HG02970 (cell line): ENCODE measurements at regions not wholly inside any gene's neighbourhood (a gene's known extent, or its start where the extent isn't known, plus 50 kb on each side); places are given as distances from the start of the nearest gene placed in this dataset.
"Not testable (repeated sequence)": the region's sequence is repeated elsewhere in the genome, so short reads cannot be mapped to it uniquely, and the experiment has no call there.

Source experiments
- ATAC-seq: cut with Tn5 transposase; IDR thresholded peaks from one replicate; pipeline ENCODE4 v1.9.1; 2021; ENCODE audit warnings: mild to moderate bottlenecking, moderate library complexity, moderate number of reproducible peaks; ENCODE audit not compliant: unreplicated experiment, low FRiP score

DNA sequence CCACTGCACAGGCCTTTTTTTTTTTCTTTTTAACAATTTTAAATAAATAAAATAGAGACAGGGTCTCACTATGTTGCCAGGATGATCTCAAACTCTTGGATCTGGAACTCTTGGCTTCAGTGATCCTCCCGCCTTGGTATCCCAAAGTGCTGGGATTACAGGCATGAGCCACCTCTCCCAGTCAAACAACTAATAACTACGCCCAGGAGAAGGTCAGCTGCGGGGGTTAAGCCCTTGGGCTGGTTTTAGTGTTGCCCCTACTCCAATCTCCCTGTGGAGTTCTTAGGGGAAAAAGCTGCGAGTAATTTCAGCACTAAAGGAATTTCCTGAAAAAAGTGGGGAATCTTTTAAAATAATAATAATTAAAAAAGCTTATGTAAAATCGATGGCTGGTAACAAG lies 96.4 kb upstream of the XPO1 start:
- no peak for ATAC-seq

DNA sequence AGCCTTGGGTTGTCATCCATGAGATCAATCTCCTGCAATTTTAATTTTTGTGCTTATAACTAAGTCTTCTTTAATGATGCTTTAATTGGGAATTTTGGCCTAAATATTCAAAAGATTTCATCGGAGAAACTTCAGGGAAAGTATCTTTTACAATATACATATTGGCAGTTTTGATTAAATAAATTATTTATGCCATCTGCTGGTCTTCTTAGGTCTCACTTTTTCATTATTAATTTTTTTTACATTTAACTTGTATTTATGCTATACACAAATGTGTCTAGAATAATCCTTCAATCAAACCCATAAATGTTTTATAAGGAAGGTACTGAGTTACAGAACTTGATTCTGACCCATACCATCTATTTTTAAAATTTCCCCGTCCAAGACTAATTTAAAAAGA lies 95.1 kb upstream of the XPO1 start:
- ATAC-seq = no peak

DNA sequence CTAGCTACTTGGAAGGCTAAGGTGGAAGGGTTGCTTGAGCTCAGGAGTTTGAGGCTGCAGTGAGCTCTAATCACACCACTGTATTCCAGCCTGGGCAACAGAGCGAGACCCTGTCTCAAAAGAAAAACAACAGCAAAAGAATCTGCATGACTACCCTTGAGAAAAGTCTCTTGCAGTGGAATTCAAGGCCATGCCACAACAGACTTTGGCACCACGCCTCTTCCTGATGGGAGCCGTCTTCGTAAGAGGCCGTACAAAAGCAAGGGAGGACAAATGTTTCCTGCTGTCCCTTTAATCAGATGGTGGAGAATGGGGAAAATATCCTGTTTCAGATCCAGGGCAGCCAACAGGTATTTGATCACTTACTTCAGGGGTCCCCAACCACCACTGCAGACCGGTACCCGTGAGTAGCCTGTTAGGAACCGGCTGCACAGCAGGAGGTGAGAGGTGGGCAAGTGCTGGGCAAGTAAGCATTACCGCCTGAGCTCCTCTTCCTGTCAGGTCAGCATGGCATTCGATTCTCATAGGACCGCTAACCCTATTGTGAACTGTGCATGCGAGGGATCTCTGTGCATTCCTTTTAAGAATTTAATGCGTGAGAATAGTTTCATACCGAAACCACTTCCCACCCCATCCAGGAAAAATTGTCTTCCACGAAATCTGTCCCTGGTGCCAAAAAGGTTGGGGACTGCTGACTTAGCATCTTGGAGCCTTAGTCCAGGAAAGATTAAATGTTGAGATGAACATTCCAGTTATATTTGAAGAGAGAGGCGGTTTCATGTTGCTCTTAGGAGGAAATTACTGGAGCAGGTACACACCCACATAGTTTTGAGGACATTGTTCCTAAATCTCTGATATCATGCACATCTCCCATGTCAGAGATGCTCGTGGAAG lies 94.4 kb upstream of the XPO1 start:
- no peak for ATAC-seq

DNA sequence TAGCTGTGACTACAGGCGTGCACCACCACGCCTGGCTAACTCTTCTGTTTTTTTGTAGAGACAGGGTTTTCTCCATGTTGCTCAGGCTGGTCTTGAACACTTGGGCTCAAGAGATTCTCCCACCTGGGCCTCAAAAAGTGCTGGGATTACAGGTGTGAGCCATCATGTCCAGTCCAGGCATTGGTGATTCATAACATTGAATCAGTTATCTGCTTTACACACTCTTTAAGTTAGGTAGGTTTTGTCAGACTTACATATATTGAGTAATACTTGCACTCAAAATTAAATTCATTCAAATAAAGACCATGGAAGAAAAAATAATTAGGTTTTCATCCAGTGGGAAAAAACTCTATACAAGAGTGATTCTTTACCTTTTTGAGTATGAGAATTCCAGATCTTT lies 93.2 kb upstream of the XPO1 start:
- ATAC-seq = no peak

DNA sequence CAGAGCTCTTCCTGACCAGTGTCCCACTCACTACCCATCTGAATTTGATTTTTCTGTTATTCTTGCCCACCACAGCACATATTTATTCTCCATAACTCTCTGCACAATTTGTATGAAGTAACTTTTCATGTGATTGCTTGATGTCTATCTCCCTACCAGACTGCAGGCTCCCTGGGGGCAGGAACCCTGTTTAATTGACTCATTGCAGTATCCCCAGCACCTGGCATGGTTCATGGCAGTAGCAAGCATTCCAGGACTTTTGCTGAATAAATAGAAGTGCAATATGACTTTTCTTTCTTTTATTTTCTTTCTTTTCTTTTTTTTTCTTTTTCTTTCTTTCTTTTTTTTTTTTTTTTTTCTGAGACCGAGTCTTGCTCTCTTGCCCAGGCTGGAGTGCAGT lies 88.7 kb upstream of the XPO1 start:
- no peak for ATAC-seq

DNA sequence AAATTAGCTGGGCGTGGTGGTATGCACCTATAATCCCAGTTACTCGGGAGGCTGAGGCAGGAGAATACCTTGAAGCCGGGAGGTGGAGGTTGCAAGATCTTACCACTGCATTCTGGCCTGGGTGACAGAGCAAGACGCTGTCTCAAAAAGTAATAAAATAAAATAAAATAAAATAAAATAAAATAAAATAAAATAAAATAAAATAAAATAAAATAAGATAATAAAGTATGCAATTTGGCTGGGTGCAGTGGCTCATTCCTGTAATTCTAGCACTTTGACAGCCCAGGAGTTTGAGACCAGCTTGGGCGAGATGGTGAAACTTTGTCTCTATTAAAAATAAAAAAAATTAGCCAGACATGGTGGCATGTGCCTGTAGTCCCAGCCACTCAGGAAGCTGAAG lies 85.6 kb upstream of the XPO1 start:
- no peak for ATAC-seq

DNA sequence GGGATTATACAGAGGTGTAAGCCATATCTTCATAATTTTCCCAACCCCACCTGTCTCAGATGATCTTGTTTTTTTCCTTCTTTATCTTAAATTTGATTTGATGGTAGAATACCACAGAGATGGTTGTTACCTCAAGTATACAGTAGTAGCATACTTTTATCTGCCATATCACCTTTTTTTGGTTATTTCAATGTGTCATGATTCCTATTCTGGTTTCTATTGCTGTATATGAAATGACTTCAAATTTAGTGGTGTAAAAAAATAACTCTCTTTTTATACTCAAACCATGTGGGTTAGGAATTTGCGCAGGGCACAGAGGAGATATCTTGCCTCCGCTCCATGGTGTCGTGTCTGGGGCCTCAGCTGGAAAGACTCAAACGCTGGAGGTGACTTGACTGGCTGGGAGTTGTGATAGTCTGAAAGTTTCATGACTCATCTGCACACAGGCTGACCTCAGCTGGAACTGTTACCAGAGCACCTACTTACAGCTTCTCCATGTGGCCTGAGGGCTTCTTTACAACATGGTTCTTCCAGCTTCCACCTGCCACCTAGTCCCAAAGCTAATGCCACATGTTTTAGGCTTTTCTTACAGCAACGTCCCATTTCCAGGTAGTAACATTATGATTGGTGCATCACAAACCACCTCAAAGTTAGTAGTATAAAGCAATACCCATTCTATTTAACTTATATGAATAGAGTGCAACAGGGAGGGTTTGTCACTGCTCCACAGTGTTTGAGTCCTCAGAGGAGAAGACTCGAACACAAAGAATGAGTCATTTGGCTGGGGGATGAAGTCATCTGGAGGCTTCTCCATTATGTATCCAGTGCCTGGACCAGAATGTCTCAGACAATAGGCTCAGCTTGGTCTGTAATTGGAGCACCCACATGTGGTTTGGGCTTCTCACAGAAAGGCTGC lies 82.3 kb upstream of the XPO1 start:
- ATAC-seq = no peak

DNA sequence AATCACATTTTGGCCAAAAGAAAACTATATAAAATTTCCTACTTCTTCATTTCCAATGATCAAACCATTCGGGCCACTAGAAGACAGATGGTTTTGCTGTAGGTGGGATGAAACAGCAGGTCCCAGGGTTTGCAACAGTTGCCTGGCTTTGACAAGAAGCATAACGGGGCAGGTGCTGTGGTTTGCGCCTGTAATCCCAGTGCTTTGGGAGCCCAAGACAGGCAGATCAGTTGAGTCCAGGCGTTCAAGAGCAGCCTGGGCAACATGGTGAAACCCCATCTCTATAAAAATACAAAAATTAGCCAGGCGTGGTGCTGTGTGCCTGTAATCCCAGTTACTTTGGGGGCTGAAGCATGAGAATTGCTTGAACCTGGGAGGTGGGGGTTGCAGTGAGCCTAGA lies 81.4 kb upstream of the XPO1 start:
- ATAC-seq = no peak

DNA sequence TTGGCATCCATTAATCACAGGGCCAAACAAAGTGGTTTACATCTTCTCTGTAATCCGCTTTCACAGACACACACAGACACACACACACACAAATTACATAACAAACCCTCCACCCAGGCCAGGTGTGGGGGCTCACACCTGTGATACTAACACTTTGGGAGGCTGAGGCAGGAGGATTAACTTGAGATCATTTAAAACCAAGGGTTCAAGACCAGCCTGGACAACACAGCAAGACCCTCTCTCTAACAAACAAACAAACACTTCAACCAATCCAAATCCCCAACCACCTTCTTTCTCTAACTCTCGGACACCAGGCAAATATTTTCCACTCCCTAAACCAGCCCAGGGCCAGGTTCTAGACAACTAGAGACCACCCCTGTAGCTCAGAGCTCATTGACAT lies 79.5 kb upstream of the XPO1 start:
- no peak for ATAC-seq

DNA sequence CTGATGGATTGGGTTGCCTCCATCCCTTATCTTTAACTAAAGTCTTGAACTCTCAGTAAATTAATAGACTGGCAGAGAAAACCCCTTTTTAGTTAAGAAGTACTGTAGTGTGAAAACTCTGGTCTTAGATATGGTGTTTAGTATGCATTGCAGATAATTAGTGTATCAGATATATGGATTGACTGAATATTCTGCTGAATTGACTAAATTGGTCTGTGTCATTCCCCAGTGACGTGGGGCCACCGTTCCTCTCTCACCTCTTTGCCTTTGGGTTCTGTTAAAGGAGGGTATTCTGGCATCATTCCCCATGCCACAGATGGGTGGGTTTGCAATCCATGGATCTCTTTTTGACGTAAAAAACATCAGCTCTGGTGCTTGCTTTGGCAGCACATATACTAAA lies 67.1 kb upstream of the XPO1 start:
- ATAC-seq = no peak

DNA sequence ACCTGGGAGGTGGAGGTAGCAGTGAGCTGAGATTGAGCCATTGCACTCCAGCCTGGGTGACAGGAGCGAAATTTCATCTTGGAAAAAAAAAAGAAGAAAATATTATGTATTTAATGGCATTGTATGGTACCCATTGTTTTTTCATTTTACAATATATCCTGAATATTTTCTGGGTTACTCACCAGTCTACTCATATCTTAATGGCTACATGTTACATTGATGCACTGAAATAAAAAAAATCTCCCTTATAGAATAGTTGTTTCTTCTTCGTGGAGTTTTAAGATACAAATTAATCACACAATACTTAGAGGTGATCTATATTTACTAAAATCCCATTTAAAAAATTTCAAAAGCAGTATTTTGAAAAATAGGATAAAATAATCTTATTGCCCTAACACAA lies 66.3 kb upstream of the XPO1 start:
- ATAC-seq = no peak

DNA sequence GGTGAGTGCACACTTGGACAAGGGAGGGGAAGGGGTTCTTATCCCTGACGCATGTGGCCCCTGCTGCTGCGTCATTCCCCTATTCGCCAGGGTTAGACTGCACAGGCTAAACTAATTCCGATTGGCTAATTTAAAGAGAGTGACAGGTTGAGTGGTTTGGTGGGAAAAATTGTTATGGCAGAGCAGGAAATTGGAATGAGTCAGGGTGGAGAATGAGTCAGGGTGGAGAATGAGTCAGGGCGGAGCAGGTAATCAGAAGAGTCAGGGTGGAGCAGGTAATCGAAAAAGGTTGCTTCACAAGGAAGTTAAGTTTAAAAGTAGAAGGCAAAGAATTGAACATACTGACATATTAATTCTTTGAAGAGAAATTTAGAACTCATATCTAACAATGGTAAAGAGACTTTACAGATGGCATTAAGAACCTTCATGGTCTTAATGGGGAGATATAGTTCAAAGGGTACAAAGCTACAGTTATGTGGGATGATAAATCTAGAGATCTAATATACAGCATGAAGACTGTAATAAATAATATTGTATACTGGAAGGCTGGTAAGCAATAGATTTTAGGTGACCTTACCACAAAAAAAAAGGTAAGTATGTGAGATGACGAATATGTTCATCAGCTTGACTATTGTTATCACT lies 60.5 kb upstream of the XPO1 start:
- not testable (repeated sequence) for ATAC-seq

DNA sequence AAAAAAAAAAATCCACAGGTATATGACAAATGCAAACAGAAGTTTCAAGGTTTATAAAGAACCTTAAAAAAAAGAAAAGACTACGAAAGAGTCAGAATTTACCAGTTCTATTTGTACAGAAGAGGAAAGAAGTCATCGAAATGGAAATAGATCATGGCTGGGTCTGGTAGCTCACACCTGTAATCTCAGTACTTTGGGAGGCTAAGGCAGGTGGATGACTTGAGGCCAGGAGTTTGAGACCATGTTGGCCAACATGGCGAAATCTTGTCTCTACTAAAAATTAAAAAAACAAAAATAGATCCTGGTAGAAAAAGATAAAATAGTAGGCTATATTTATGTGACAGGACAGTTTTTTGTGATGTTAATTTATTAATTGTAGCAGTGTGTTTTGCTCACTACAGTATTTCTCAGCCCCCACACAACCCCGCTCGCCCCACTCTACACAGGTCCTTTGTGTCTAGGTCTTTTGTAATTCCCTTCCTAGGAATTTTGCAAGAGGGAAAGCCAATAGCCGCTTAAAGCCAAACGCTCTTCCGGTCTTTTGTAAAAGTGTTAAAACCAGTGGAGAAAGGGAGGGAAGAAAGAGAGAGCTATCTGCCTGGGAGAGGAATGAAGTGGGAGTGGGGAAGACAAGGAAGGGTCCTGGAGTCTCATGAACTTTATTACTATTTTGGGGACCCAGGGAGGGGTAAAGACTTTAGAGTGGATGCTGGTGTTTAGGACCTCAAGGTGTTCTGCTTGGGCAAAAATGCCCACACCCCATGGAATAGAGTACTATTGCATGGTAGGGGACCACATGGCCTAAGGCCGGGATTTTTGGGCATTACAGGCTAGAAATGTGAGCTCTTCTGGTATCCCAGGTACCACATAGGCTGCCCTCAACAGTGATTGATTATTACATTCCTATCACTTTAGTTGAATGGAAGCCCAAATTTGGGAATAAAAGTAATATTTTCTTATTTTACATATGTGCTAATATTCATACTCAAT lies 59.4 kb upstream of the XPO1 start:
- no peak for ATAC-seq

DNA sequence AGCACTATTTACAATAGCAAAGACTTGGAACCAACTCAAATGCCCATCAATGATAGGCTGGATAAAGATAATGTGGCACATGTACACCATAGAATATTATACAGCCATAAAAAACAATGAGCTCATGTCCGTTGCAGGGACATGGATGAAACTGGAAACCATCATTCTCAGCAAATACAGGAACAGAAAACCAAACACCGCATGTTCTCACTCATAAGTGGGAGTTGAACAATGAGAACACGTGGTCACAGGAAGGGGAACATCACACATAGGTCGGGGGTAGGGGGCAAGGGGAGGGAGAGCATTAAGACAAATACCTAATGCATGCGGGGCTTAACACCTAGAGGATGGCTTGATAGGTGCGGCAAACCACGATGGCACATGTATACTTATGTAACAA lies 56.0 kb upstream of the XPO1 start:
- ATAC-seq = not testable (repeated sequence)

DNA sequence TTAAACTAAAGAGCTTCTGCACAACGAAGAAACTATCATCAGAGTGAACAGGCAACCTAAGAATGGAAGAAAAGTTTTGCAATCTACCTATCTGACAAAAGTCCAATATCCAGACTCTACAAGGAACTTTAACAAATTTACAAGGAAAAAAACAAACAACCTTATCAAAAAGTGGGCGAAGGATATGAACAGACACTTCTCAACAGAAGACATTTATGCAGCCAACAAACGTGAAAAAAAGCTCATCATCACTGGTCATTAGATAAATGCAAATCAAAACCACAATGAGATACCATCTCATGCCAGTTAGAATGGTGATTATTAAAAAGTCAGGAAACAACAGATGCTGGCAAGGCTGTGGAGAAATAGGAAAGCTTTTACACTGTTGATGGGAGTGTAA lies 55.5 kb upstream of the XPO1 start:
- ATAC-seq = not testable (repeated sequence)

DNA sequence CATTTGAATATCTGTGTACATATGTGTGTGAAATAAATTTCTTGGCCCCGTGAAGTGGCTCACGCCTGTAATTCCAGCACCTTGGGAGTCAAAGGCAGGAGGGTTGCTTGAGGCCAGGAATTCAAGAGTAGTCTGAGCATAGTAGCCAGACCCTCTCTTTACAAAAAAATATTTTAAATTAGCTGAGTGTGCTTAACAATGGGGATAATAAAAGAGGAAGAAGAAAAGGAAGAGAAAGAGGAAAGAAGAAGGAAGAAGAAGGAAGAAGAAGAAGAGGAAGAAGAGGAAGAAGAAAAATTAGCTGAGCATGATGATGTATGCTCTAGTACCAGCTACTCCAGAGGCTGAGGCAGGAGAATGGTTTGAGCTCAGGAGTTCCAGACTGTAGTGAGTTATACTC lies 52.1 kb upstream of the XPO1 start:
- no peak for ATAC-seq

DNA sequence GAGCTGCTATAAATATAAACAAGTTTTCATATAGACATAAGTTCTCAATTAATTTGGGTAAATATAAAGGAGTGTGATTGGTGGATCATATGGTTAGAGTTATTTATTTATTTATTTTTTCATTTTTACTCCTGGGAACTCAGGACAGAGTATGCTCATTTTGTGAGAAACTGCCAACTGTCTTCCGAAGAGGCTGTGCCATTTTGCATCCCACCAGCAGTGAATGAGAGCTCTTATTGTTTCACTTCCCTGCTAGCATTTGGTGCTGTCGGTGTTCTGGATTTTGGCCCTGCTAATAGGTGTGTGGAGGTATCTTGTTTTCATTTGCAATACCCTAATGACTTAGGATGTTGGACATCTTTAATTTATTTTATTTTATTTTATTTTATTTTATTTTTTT lies 50.4 kb upstream of the XPO1 start:
- no peak for ATAC-seq
